Mesenteric fat pad (tissue), 1 donor: ENCODE measurements at regions not wholly inside any gene's neighbourhood (a gene's known extent, or its start where the extent isn't known, plus 50 kb on each side); places are given as distances from the start of the nearest gene placed in this dataset.

Source experiments
- DNase-seq: peaks from one replicate; pipeline ENCODE4 v3.0.0-alpha.2; 2020; ENCODE audit warnings: low spot score
- donor health status: DM: yes; HTN: yes; CAD: no.

GRCh38 chr6:66861007-66861541 lies 1154.0 kb upstream of the EYS start:
- DNase-seq: no peak

GRCh38 chr6:66860328-66860727 lies 1153.3 kb upstream of the EYS start:
- DNase-seq: no peak

GRCh38 chr6:66858196-66858595 lies 1151.2 kb upstream of the EYS start:
- no peak for DNase-seq

- no peak for DNase-seq
Measured at GRCh38 chr6:66854014-66854413, 1147.0 kb upstream of the EYS start.

- no peak for DNase-seq
Measured at GRCh38 chr6:66851930-66852329, 1144.9 kb upstream of the EYS start.

- DNase-seq: no peak
Measured at GRCh38 chr6:66849843-66850242, 1142.8 kb upstream of the EYS start.

GRCh38 chr6:66848244-66848953 lies 1141.4 kb upstream of the EYS start:
- DNase-seq: no peak

- DNase-seq: no peak
Measured at GRCh38 chr6:66838764-66839163, 1131.7 kb upstream of the EYS start.

- DNase-seq: no peak
Measured at GRCh38 chr6:66825539-66825938, 1118.5 kb upstream of the EYS start.

GRCh38 chr6:66814156-66814555 lies 1107.1 kb upstream of the EYS start:
- no peak for DNase-seq

GRCh38 chr6:66808771-66809170 lies 1101.7 kb upstream of the EYS start:
- no peak for DNase-seq

GRCh38 chr6:66796987-66797386 lies 1090.0 kb upstream of the EYS start:
- no peak for DNase-seq

GRCh38 chr6:66788579-66788978 lies 1081.6 kb upstream of the EYS start:
- DNase-seq: no peak

- DNase-seq: no peak
Measured at GRCh38 chr6:66772800-66773199, 1065.8 kb upstream of the EYS start.

- DNase-seq: no peak
Measured at GRCh38 chr6:66771626-66772025, 1064.6 kb upstream of the EYS start.

- no peak for DNase-seq
Measured at GRCh38 chr6:66751630-66752029, 1044.6 kb upstream of the EYS start.

GRCh38 chr6:66740346-66740745 lies 1033.3 kb upstream of the EYS start:
- no peak for DNase-seq

GRCh38 chr6:66735106-66735890 lies 1028.3 kb upstream of the EYS start:
- no peak for DNase-seq

- DNase-seq: no peak
Measured at GRCh38 chr6:66731310-66731709, 1024.3 kb upstream of the EYS start.

GRCh38 chr6:66725670-66726069 lies 1018.6 kb upstream of the EYS start:
- no peak for DNase-seq

- DNase-seq: no peak
Measured at GRCh38 chr6:66717801-66718200, 1010.8 kb upstream of the EYS start.

GRCh38 chr6:66699385-66699784 lies 992.4 kb upstream of the EYS start:
- no peak for DNase-seq

- no peak for DNase-seq
Measured at GRCh38 chr6:66689608-66690007, 982.6 kb upstream of the EYS start.
